CD14-positive monocyte (primary cell): ENCODE measurements at regions not wholly inside any gene's neighbourhood (a gene's known extent, or its start where the extent isn't known, plus 50 kb on each side); places are given as distances from the start of the nearest gene placed in this dataset.

Experiments used
- DNase-seq, 3 donors: peaks; one replicate each; pipeline ENCODE4 v3.0.0-alpha.2; 2011 to 2022
- H2AFZ ChIP-seq: 2 replicates; pipeline ENCODE4 v1.6.0; 2012; ENCODE audit warnings: mild to moderate bottlenecking, low read depth, low read length, inconsistent platforms; ENCODE audit not compliant: insufficient read depth, poor library complexity, severe bottlenecking
- H3K27ac ChIP-seq, 2 donors: 1 replicate in 1 of 2; 2 replicates in 1 of 2; pipeline ENCODE4 v1.5.1; 2012 to 2013; ENCODE audit warnings: low read length in 2 of 2, control low read depth in 1 of 2, inconsistent platforms in 1 of 2, low read depth in 1 of 2, mild to moderate bottlenecking in 1 of 2
- H3K27me3 ChIP-seq, 2 donors: one replicate each; pipeline versions ENCODE4 v1.6.0 to v1.6.1; 2011 to 2013; ENCODE audit warnings: low read length in 2 of 2; ENCODE audit not compliant: control insufficient read depth in 2 of 2, insufficient read depth in 2 of 2
- H3K36me3 ChIP-seq, 2 donors: replicated peaks in 1 of 2; 1 replicate in 1 of 2; 2 replicates in 1 of 2; pipeline versions ENCODE4 v1.5.1 to v1.6.1; 2012 to 2013; ENCODE audit warnings: low read length in 2 of 2, control low read depth in 1 of 2, inconsistent platforms in 1 of 2, mild to moderate bottlenecking in 1 of 2; ENCODE audit not compliant: insufficient read depth in 2 of 2, control insufficient read depth in 1 of 2
- H3K4me1 ChIP-seq, 2 donors: 1 replicate in 1 of 2; 2 replicates in 1 of 2; pipeline versions ENCODE4 v1.5.1 to v1.6.1; 2012 to 2013; ENCODE audit warnings: low read length in 2 of 2, control low read depth in 1 of 2, inconsistent platforms in 1 of 2, mild to moderate bottlenecking in 1 of 2, moderate library complexity in 1 of 2; ENCODE audit not compliant: insufficient read depth in 2 of 2, control insufficient read depth in 1 of 2
- H3K4me2 ChIP-seq: replicated peaks from 2 replicates; pipeline ENCODE3; 2012; ENCODE audit warnings: low read length, moderate library complexity, mild to moderate bottlenecking; ENCODE audit not compliant: poor library complexity, severe bottlenecking; ENCODE audit errors: extremely low read depth
- H3K4me3 ChIP-seq, 3 experiments: fragments of 200-600 bp in 1 of 3; sonication (generic) in 1 of 3; replicated peaks in 1 of 3; 1 replicate in 2 of 3; 2 replicates in 1 of 3; pipeline ENCODE4 v1.5.1; 2011 to 2013; ENCODE audit warnings: low read length in 3 of 3, mild to moderate bottlenecking in 3 of 3, control low read depth in 2 of 3, low read depth in 2 of 3, inconsistent platforms in 1 of 3, moderate library complexity in 1 of 3
- H3K79me2 ChIP-seq: 2 replicates; pipeline ENCODE4 v1.6.0; 2012; ENCODE audit warnings: mild to moderate bottlenecking, control low read depth, inconsistent platforms, low read length, moderate library complexity; ENCODE audit not compliant: insufficient read depth
- H3K9ac ChIP-seq: 2 replicates; pipeline ENCODE4 v1.6.0; 2017; ENCODE audit warnings: low read length, mild to moderate bottlenecking; ENCODE audit not compliant: insufficient read depth, poor library complexity, severe bottlenecking
- H3K9me3 ChIP-seq, 2 donors: replicated peaks in 1 of 2; 1 replicate in 1 of 2; 2 replicates in 1 of 2; pipeline versions ENCODE4 v1.5.1 to v1.6.1; 2012 to 2013; ENCODE audit warnings: low read length in 2 of 2, control low read depth in 1 of 2; ENCODE audit not compliant: control insufficient read depth in 1 of 2, insufficient read depth in 1 of 2
- H4K20me1 ChIP-seq: 2 replicates; pipeline ENCODE4 v1.6.0; 2012; ENCODE audit warnings: mild to moderate bottlenecking, low read length, control low read depth, moderate library complexity; ENCODE audit not compliant: insufficient read depth
- H3K27ac Mint-ChIP-seq, 7 donors: one replicate each; pipeline ENCODE4 v1.8.0; 2020; ENCODE audit warnings: mild to moderate bottlenecking in 7 of 7, mixed read lengths in 7 of 7, moderate library complexity in 6 of 7, inconsistent platforms in 2 of 7
- H3K27me3 Mint-ChIP-seq, 3 donors: one replicate each; pipeline ENCODE4 v1.8.0; 2021 to 2022; ENCODE audit warnings: low read depth in 3 of 3, mild to moderate bottlenecking in 3 of 3, mixed read lengths in 3 of 3, moderate library complexity in 3 of 3, inconsistent platforms in 1 of 3
- H3K36me3 Mint-ChIP-seq, 2 donors: one replicate each; pipeline ENCODE4 v1.8.0; 2020; ENCODE audit warnings: mixed read lengths in 2 of 2, inconsistent platforms in 1 of 2, mild to moderate bottlenecking in 1 of 2
- H3K4me1 Mint-ChIP-seq: one replicate; pipeline ENCODE4 v1.8.0; 2020; ENCODE audit warnings: mild to moderate bottlenecking, mixed read lengths
- H3K4me3 Mint-ChIP-seq, 2 donors: one replicate each; pipeline ENCODE4 v1.8.0; 2020; ENCODE audit warnings: mild to moderate bottlenecking in 2 of 2, mixed read lengths in 2 of 2, moderate library complexity in 1 of 2
- H3K9me3 Mint-ChIP-seq, 7 donors: one replicate each; pipeline ENCODE4 v1.8.0; 2020 to 2022; ENCODE audit warnings: mixed read lengths in 7 of 7, mild to moderate bottlenecking in 6 of 7, moderate library complexity in 6 of 7, inconsistent platforms in 2 of 7
- WGBS: methylation state at CpG from one replicate; pipeline ENCODE4 v1.1.5; 2013; ENCODE audit warnings: missing lambda C conversion rate; ENCODE audit not compliant: insufficient coverage; 5-methylcytosine and 5-hydroxymethylcytosine counted together
- intact Hi-C, 2 donors: fragments of 100-400 bp; cut with micrococcal nuclease; formaldehyde crosslinking; loops; one replicate each; pipeline versions ENCODE4 v1.15.0 to v1.15.1; 2023
- TF ChIP-seq, protein P1 (sequence below): fragments of 200-600 bp; IDR thresholded peaks from one replicate; pipeline ENCODE4 v1.8.0; 2022; ENCODE audit warnings: antibody characterized with exemption, mild to moderate bottlenecking

DNA sequence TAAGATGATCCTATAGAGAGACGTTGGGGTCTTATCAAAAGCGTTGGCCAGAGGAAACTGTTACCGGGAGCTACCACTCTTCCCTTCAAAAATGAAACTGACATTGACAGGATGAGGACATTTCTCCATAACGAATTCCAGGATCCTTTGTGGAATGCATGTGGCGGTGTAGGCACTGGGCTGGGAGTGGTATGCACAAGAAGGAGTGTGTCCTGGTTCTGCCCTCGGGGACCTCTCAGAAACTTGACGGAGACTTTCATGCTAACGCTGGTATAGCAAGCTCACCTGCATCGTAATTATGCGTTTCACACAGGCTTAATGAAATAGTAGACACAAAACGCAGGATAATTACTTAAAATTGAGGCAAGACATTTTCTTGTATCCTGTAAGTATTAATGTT, 441.1 kb downstream of the FGF9 start:
- DNase-seq: no peak
- Histone ChIP-seq H3K9me3 (no peaks in the 10 kb centered on the region), H3K4me1 (peaks cover 26% of the 10 kb centered on the region in 2 donors), H3K36me3 (no peaks in the 10 kb centered on the region), H3K27ac (no peak overlapping the region), H3K4me2 (no peak overlapping the region), H3K4me3 (no peak overlapping the region), H2AFZ (no peak overlapping the region), H3K27me3 (no peaks in the 10 kb centered on the region), H4K20me1 (no peaks in the 10 kb centered on the region), H3K79me2 (no peaks in the 10 kb centered on the region), H3K9ac (no peak overlapping the region)
- Mint-ChIP-seq H3K9me3 (peaks cover 2 to 19% (median 8%) of the 10 kb centered on the region in 7 donors), H3K4me3 (no peak overlapping the region), H3K4me1 (peaks cover 21% of the 10 kb centered on the region), H3K36me3 (no peaks in the 10 kb centered on the region), H3K27ac (no peak overlapping the region), H3K27me3 (peaks cover 0 to 1% (median 0%) of the 10 kb centered on the region in 3 donors)
- intact Hi-C loops: loop anchor here in 1 of 2 donors (10.0 kb wide), 1 partner anchor 1033 kb away; no protein-coding TSS in a partner anchor
- TF ChIP-seq, protein P1, sequence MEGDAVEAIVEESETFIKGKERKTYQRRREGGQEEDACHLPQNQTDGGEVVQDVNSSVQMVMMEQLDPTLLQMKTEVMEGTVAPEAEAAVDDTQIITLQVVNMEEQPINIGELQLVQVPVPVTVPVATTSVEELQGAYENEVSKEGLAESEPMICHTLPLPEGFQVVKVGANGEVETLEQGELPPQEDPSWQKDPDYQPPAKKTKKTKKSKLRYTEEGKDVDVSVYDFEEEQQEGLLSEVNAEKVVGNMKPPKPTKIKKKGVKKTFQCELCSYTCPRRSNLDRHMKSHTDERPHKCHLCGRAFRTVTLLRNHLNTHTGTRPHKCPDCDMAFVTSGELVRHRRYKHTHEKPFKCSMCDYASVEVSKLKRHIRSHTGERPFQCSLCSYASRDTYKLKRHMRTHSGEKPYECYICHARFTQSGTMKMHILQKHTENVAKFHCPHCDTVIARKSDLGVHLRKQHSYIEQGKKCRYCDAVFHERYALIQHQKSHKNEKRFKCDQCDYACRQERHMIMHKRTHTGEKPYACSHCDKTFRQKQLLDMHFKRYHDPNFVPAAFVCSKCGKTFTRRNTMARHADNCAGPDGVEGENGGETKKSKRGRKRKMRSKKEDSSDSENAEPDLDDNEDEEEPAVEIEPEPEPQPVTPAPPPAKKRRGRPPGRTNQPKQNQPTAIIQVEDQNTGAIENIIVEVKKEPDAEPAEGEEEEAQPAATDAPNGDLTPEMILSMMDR: no peak
- WGBS: 100% methylated on average over 3 of the region's 11 CpGs

DNA sequence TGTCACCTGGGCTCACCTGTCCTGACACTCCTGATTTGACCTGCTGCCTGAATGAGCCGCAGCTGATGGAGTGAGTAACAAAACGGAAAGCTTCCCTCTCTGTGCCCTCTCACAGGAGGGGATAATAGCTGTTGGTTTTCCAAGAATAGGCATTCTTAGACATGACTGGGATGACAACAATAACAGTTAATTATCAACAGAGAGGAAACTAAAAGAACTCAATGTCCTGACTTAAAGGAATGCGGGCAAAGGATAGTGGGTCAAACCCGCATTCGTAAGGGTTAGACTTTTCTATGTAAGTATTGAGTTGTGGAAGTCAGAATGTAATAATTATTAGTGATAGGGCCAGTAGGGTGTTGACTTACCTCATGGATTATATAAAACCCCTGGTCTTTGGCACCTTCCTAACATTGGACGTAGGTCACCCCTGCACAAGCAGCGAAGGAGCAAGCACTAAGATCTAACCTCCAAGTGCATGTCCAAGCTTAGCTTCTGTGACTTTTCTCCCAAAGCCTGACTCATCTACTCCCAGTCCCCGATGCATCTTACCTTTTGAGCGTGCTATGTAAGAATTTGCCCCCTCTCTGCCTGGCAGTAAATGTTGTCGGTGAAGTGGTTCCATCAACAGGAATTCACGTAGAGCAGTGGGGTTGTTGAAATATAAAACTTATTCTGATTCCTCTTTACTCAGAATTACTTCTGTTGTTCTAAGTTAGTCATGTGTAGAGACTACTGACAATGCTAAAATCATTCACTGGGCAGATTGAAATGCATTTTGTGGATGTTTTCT, 442.3 kb downstream of the FGF9 start:
- H3K9me3 Mint-ChIP-seq: peaks cover 2 to 21% (median 8%) of the 10 kb centered on the region in 7 donors
- Histone ChIP-seq H3K27ac (no peak overlapping the region), H3K9ac (no peak overlapping the region), H3K4me2 (no peak overlapping the region), H3K4me3 (no peak overlapping the region), H3K4me1 (peaks cover 26% of the 10 kb centered on the region in 2 donors), H3K36me3 (no peaks in the 10 kb centered on the region), H3K27me3 (no peaks in the 10 kb centered on the region), H2AFZ (no peak overlapping the region), H3K79me2 (no peaks in the 10 kb centered on the region), H3K9me3 (no peaks in the 10 kb centered on the region), H4K20me1 (no peaks in the 10 kb centered on the region)
- no peaks in the 10 kb centered on the region for H3K36me3 Mint-ChIP-seq
- TF ChIP-seq, protein P1: no peak
- H3K4me1 Mint-ChIP-seq: peaks cover 21% of the 10 kb centered on the region
- no peak overlapping the region for H3K4me3 Mint-ChIP-seq
- DNase-seq: no peak
- H3K27ac Mint-ChIP-seq: peak overlapping the region in 3 of 7 donors; percentile 95 to 99 (median 99)
- H3K27me3 Mint-ChIP-seq: peaks cover 0 to 2% (median 0%) of the 10 kb centered on the region in 3 donors
- intact Hi-C loops: loop anchor here in 1 of 2 donors (10.0 kb wide), 1 partner anchor 1032 kb away; no protein-coding TSS in a partner anchor
- 100% methylated on average over 2 of the region's 11 CpGs for WGBS
